Stimulated activated CD8-positive, alpha-beta memory T cell treated with anti-CD3 and anti-CD28 coated beads, Interleukin-15, amount 100 ng/mL, for 1 hour (primary cell): ENCODE measurements at regions not wholly inside any gene's neighbourhood (a gene's known extent, or its start where the extent isn't known, plus 50 kb on each side); places are given as distances from the start of the nearest gene placed in this dataset.

Source experiments
- DNase-seq: peaks from one replicate; pipeline ENCODE4 v3.0.0-alpha.2; 2020; ENCODE audit warnings: low read depth

DNA sequence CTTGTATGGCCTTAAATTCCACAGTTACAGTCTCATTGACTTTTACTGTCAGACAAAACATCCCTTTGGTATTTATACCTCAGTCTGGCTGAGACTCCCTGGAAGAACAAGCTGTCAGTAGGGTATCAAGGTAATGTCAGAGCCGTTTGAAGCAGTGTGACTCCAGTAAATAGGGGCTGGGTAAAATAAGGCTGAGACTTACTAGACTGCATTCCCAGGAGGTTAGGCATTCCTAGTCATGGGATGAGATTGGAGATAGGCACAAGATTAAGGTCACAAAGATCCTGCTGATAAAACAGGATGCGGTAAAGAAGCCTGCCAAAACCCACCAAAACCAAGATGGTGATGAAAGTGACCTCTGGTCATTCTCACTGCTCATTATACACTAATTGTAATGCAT lies 219.5 kb upstream of the SKOR2 start:
- DNase-seq = no peak

DNA sequence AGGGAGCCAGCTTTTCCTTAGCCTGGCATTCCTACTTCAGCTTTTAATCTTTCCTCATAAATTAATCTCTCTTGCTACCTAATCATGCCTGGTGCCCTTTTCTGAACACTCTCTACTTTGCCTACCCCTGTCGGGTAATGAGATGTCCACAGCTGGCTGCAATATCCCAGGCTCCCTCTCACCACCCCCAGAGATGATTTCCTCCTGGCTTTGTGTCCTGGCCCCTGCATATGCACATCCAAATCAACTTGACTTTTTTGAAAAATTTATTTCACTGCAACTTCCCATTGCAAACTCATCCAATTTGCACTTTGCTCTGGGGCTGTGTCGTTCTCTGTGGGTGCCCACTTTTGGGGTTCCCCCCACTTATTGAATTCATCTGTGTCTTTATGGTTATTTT lies 218.1 kb upstream of the SKOR2 start:
- DNase-seq = no peak

DNA sequence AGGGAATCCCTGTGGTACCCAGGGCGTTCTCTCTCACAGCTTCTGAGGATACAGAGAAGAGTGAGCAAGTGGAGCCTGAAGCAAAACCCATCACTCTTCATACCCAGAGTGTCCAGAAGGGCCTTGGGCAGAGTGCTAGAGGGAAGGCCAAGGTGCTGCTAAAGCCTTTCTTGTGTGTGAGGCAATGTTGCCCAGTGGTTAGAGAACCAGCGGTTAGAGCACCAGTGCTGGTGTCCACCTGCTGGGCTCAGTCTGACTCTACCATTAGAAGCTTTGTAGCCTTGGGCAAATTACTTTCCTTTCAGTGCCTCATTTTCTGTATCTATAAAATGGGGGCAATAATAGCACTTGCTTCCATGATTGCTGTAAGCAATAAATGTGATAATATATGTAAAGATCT lies 210.5 kb upstream of the SKOR2 start:
- no peak for DNase-seq

GRCh38 chr18:47461406-47461948 lies 210.0 kb upstream of the SKOR2 start:
- no peak for DNase-seq

DNA sequence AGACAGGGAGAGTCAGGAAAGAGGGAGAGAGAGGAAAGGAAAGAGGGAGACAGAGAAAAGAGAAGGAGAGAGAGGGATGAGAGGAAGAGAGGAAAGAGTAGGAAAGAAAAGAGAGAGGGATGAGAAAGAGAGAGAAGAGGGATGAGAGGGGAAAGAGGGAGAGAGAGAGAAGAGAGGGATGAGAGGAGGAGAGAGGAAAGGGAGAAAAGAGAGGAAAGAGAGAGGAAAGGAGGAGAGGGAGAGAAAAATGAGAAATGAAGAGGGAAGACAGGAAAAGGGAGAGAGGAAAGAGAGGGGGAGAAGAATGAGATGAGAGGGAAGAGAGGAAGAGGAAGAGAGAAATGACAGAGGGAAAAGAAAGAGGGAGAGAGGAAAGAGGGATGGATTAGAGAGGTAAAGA lies 207.0 kb upstream of the SKOR2 start:
- no peak for DNase-seq

- DNase-seq = no peak
These were observed 206.2 kb upstream of the SKOR2 start for GRCh38 chr18:47457614-47458013.

DNA sequence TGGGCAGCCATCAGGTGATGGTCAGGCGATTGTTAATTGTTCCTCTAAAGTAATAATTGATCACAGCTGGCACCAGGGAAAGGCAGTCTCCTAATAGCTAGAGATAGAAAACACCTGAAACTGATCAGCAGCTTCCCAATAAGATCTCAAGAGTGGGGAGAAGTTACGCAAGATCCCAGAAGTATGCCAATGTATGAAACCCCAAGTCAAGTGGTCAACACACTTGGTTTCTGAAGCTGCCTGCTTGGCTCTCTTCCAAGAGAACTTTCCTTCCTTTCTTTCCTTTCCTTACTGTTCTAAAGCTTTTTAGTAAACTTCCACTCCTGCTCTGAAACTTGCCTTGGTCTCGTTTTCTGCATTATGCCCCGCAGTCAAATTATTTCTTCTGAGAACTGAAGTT lies 201.6 kb upstream of the SKOR2 start:
- no peak for DNase-seq

DNA sequence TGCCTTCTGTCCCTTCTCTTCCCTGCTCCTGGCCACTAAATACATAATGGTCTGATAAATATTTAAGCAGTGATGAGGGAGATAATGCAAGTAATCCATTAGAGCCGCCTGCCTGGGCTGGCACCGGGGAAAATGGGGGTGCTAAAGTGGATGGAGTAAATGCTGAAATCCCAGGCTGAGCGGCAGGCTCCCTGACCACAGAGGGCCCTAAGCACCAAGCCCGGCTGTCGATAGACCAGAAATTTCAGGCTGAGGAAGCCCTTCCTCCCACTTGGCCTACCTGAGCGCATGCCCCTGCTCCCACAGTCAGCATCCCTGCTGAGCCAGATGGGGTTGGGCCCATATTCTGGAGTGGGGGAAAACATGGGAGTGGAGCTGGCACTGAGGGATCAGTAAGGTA lies 197.5 kb upstream of the SKOR2 start:
- no peak for DNase-seq

- DNase-seq = no peak
These were observed 190.5 kb upstream of the SKOR2 start for GRCh38 chr18:47441914-47442313.

GRCh38 chr18:47438001-47438400 lies 186.5 kb upstream of the SKOR2 start:
- DNase-seq = no peak

- DNase-seq = no peak
These were observed 185.4 kb upstream of the SKOR2 start for GRCh38 chr18:47436871-47437270.

- DNase-seq = no peak
These were observed 182.8 kb upstream of the SKOR2 start for GRCh38 chr18:47434214-47434746.

DNA sequence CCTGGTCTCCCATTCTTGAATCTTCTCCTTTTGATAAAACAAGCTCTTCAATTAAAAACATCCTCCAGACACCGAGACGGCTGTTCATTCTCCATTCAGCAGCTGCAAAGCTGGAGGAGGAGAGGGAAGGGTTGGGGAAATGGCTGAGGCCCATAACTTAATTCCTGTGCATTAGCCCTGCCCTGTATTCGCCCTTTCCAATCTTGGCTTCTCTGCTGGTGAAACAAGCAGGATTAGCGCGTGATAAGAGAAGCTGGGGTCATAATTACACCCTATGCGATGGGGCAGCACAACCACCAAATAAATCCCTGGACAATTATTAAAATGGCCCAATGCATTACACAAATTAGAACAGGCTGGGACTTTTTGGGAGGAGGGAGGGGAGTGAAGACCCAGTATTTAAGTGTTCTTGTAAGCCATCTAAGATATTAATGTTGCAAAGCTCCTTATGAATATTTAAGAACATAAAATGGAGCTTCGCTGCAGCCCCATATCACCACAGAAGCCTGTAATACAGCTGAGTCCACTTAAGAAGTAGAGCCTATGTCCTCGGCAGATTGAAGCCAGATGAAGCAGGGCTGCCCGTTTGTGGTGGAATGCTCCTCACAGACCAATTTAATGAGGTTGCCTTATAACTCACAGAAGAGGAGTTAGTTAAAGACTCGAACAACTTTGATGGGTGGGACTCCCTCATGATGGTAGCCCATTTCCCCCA lies 176.6 kb upstream of the SKOR2 start:
- DNase-seq = no peak

DNA sequence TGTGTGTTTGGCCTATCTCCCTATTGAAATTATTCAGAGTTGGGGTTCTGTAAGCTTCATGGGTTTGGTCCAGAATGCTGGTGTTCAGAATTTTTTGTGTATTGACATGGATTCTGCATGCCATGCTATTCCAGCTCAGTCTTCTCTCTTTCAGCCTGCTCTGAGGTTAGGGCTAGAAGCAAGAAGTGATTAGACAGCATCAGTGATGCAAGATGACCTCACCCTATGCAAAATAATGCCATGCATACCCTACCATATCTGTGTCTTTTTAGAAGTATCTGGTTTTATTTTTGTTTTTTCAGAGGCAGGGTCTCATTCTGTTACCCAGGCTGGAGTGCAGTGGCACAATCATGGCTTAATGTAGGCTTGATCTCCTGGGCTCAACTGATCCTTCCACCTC lies 175.6 kb upstream of the SKOR2 start:
- no peak for DNase-seq

GRCh38 chr18:47425365-47425764 lies 173.9 kb upstream of the SKOR2 start:
- DNase-seq = no peak

DNA sequence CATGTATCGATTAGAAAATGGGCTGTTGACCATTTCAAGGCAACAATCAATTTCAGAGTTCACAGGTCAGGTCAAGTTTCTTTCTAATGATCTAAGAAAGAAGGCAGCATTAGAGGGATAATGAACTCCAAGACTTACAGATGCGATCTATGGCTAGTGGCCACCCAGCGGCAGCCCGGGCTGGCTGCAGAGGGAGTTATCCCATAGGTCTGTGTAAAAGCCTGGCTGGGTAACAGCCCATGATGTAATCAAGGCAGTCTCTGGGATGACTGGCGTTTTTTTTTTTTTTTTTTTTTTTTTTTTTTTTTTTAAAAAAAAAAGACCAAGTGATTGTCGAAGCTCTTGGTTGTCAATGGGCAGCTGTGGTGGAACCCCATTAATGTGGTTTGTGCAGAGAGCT lies 171.1 kb upstream of the SKOR2 start:
- no peak for DNase-seq

GRCh38 chr18:47420130-47420529 lies 168.7 kb upstream of the SKOR2 start:
- no peak for DNase-seq

- no peak for DNase-seq
These were observed 167.3 kb upstream of the SKOR2 start for GRCh38 chr18:47418746-47419145.

GRCh38 chr18:47417807-47418206 lies 166.3 kb upstream of the SKOR2 start:
- no peak for DNase-seq

GRCh38 chr18:47415881-47416280 lies 164.4 kb upstream of the SKOR2 start:
- no peak for DNase-seq

DNA sequence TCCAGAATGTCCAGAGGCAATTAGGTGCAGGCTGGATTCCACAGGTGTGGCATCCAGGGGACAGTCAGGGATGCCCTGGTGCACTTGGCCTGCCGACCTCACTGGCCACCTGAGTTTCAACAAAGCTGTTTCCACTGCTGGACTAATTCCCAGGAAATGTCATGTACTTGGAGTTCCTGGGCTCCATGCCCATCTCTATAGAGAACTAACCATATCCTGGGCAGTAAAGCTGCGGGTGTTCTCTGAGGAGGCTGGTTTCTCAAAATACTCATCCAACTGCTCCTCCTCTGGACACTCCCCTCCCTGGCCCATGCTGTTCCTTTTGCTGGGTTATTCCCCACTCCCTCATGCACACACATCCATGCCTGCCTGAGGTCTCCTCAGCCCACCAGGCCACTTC lies 161.9 kb upstream of the SKOR2 start:
- no peak for DNase-seq

DNA sequence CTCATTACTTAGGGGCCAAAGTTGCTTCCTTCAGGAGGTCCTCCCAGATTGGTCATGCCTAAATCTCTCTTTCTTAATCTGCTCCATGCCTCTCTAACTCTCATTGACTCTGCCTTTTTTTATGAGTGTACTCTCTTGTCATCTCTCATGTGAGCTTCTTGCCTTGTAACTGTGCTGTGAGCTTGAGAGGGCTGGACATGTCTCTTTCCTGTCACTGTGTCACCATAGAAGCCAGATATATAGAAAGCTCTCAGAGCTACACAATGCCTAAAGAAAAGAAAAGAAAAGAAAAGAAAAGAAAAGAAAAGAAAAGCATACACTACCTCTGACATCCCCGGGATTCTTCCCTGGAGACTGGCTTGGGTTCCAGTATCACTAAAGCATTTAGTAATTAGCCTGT lies 161.5 kb upstream of the SKOR2 start:
- DNase-seq = no peak

DNA sequence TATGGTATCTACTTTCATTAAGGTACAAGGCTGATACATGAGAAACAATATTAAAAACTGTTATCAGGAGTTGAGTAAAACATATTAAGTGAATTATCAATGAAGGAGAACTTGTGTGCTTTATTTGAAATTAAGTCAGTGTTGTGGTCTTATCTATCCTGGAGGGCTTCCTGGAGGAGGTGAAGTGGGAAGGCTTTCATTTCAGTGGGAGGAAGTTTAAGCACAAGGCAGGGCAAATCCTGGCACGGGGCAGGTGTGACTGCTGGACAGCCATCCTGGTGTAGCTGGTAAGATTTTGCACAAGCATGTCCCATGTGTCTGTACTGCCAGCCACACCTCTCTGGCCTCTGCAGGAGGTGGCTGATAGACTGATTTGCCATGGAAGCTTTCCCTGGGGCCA lies 159.7 kb upstream of the SKOR2 start:
- DNase-seq = no peak

- DNase-seq = no peak
These were observed 158.7 kb upstream of the SKOR2 start for GRCh38 chr18:47410139-47410538.
